ENCODE measurements at regions not wholly inside any gene's neighbourhood (a gene's known extent, or its start where the extent isn't known, plus 50 kb on each side); places are given as distances from the start of the nearest gene placed in this dataset.

DNA sequence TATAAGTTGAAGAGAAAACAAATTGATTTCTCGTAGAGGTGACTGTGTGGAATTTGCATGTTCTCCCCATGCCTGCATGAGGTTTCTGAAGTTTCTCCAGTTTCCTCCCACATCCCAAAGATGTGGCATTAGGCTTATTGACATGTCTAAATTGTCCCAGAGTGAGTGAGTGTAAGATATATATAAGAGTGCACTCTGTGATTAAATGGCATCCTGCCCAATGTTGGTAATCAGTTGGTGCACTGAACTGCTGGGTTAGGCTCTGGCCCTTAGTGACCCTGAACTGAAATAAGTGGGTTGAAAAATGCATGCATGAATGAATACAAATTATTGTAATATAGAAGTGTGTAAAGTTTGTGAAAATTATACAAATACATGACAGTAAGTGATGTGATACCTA is 1106.5 kb downstream of the TECRL start:
- no peak for TF ChIP-seq CTCF (conservative IDR thresholded peaks at IDR 0.05)
- TF ChIP-seq ZFX (IDR thresholded peaks at IDR 0.05) = no peak
- H3K27ac ChIP-seq = no peak overlapping the region

GRCh38 chr4:63302078-63302477 is 1107.2 kb downstream of the TECRL start:
- H3K27ac ChIP-seq = no peak overlapping the region
- no peak for TF ChIP-seq CTCF (conservative IDR thresholded peaks at IDR 0.05)
- no peak for TF ChIP-seq ZFX (IDR thresholded peaks at IDR 0.05)

- no peak overlapping the region for H3K27ac ChIP-seq
- TF ChIP-seq CTCF (conservative IDR thresholded peaks at IDR 0.05) (peak; percentile 59), ZFX (IDR thresholded peaks at IDR 0.05) (no peak)
Measured at GRCh38 chr4:63296773-63297172, 1112.5 kb downstream of the TECRL start.

GRCh38 chr4:63275491-63275890 is 1133.8 kb downstream of the TECRL start:
- TF ChIP-seq CTCF (conservative IDR thresholded peaks at IDR 0.05) (no peak), ZFX (IDR thresholded peaks at IDR 0.05) (no peak)
- no peak overlapping the region for H3K27ac ChIP-seq

GRCh38 chr4:63269156-63269555 is 1140.1 kb downstream of the TECRL start:
- no peak overlapping the region for H3K27ac ChIP-seq
- TF ChIP-seq ZFX (IDR thresholded peaks at IDR 0.05) (no peak), CTCF (conservative IDR thresholded peaks at IDR 0.05) (no peak)

DNA sequence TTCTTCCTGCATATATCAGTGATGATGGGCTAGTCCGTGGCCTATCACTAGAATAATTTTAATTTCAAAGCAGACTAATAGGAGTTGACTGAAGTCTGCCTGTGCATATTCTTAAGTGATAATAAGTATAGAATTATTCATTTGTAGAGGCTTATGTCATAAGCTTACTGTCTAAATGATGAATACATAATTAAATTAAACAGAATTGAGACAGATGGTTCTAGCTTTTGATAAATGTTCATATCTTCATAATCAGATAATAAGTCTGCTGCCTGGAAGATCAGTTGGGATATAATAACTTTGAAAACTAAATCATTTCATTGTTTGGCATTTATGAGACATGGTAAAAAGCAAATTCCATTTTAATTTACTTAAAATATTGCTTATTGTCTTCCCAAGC is 1175.6 kb downstream of the TECRL start:
- TF ChIP-seq CTCF (conservative IDR thresholded peaks at IDR 0.05) = no peak
- TF ChIP-seq ZFX (IDR thresholded peaks at IDR 0.05) = no peak
- H3K27ac ChIP-seq = no peak overlapping the region

DNA sequence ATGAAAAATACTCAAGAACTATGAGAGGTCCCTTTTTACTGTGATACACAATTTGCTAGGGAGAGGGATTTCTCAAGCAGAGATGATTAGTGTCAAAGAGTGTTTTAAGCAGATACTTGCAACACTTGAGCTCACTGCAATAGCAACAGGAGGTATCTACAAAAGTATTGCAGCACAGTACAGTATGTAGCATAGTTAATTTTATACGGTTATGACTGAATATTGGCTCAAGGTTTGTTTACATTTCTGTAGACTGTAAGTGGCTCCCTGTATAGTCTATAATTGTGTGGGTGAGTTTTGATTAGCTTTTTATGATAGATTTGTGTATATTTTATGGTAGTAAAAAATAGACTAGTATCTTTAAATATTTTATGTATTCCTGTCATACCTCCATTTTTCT is 1177.2 kb downstream of the TECRL start:
- TF ChIP-seq ZFX (IDR thresholded peaks at IDR 0.05) (no peak), CTCF (conservative IDR thresholded peaks at IDR 0.05) (no peak)
- H3K27ac ChIP-seq = no peak overlapping the region

Measured in C4-2B (cell line).